ENCODE measurements at regions not wholly inside any gene's neighbourhood (a gene's known extent, or its start where the extent isn't known, plus 50 kb on each side); places are given as distances from the start of the nearest gene placed in this dataset.
A peak's percentile ranks its signal among the peaks of the same experiment; 100 is the strongest.

GRCh38 chr10:90041585-90041984 is 340.2 kb downstream of the KIF20B start:
- 0 out of 2 replicates have a peak, but pooled peaks cover 3% of the 10 kb centered on the region for H3K4me1 ChIP-seq (ENCODE audit: insufficient read depth, low read length)
- intact Hi-C loops (cut with micrococcal nuclease): no loop called here
- H3F3A ChIP-seq (ENCODE audit: low read length, unreplicated experiment): no peaks in the 10 kb centered on the region
- no peaks in the 10 kb centered on the region for H3K27me3 ChIP-seq (ENCODE audit: low read length)
- no peak overlapping the region for H3K4me3 ChIP-seq (ENCODE audit: low read length)
- no peaks in the 10 kb centered on the region for H3K9me3 ChIP-seq (ENCODE audit: low read length)
- H2AFZ ChIP-seq (ENCODE audit: low read length): no peak overlapping the region
- H3K9me2 ChIP-seq (replicated peaks; ENCODE audit: low read length): no peaks in the 10 kb centered on the region
- no peaks in the 10 kb centered on the region for H4K20me1 ChIP-seq (ENCODE audit: low read length)
- BruUV-seq (replicated peaks): no TSS peak
- no peak for TF ChIP-seq CTCF (conservative IDR thresholded peaks at IDR 0.05; ENCODE audit: low read depth, low read length)
- no peak for TF ChIP-seq EZH2 (IDR thresholded peaks at IDR 0.05; ENCODE audit: low read length, unreplicated experiment)
- no peak for TF ChIP-seq EZH2phosphoT487 (IDR thresholded peaks at IDR 0.05; ENCODE audit: borderline replicate concordance, low read length)
- no peak overlapping the region for H3K27ac ChIP-seq (ENCODE audit: low read length)
- H3K36me3 ChIP-seq (ENCODE audit: low read depth, low read length): no peaks in the 10 kb centered on the region
- no peak for ATAC-seq
- no peak overlapping the region for H3K4me2 ChIP-seq (ENCODE audit: low read length)
- ChIA-PET POLR2A (ENCODE audit: unreplicated experiment) (no interaction called here), CTCF (no interaction called here)
- no peaks in the 10 kb centered on the region for H3K79me2 ChIP-seq (ENCODE audit: low read length)
- DNase-seq: no peak
- H3K9ac ChIP-seq (ENCODE audit: low read length): no peak overlapping the region

- BruUV-seq (replicated peaks): no TSS peak
- Histone ChIP-seq H3K79me2 (ENCODE audit: low read length) (no peaks in the 10 kb centered on the region), H3F3A (ENCODE audit: low read length, unreplicated experiment) (no peaks in the 10 kb centered on the region), H3K9me3 (ENCODE audit: low read length) (no peaks in the 10 kb centered on the region), H4K20me1 (ENCODE audit: low read length) (no peaks in the 10 kb centered on the region), H3K4me2 (ENCODE audit: low read length) (no peak overlapping the region), H3K9ac (ENCODE audit: low read length) (no peak overlapping the region), H3K27ac (ENCODE audit: low read length) (no peak overlapping the region), H3K9me2 (replicated peaks; ENCODE audit: low read length) (no peaks in the 10 kb centered on the region), H2AFZ (ENCODE audit: low read length) (no peak overlapping the region), H3K4me3 (ENCODE audit: low read length) (no peak overlapping the region), H3K4me1 (ENCODE audit: insufficient read depth, low read length) (0 out of 2 replicates have a peak, but pooled peaks cover 8% of the 10 kb centered on the region), H3K27me3 (ENCODE audit: low read length) (no peaks in the 10 kb centered on the region), H3K36me3 (ENCODE audit: low read depth, low read length) (no peaks in the 10 kb centered on the region)
- intact Hi-C loops (cut with micrococcal nuclease): no loop called here
- DNase-seq: no peak
- ChIA-PET POLR2A (ENCODE audit: unreplicated experiment) (no interaction called here), CTCF (no interaction called here)
- no peak for TF ChIP-seq EZH2 (IDR thresholded peaks at IDR 0.05; ENCODE audit: low read length, unreplicated experiment)
- no peak for TF ChIP-seq EZH2phosphoT487 (IDR thresholded peaks at IDR 0.05; ENCODE audit: borderline replicate concordance, low read length)
- TF ChIP-seq CTCF (conservative IDR thresholded peaks at IDR 0.05; ENCODE audit: low read depth, low read length): no peak
- ATAC-seq: no peak
These were observed 340.7 kb downstream of the KIF20B start for GRCh38 chr10:90042075-90042474.

- ChIA-PET CTCF (no interaction called here), POLR2A (ENCODE audit: unreplicated experiment) (no interaction called here)
- Histone ChIP-seq H3K4me2 (ENCODE audit: low read length) (no peak overlapping the region), H3F3A (ENCODE audit: low read length, unreplicated experiment) (no peaks in the 10 kb centered on the region), H3K4me3 (ENCODE audit: low read length) (no peak overlapping the region), H3K27me3 (ENCODE audit: low read length) (no peaks in the 10 kb centered on the region), H3K9ac (ENCODE audit: low read length) (no peak overlapping the region), H4K20me1 (ENCODE audit: low read length) (no peaks in the 10 kb centered on the region), H3K4me1 (ENCODE audit: insufficient read depth, low read length) (peaks cover 17% of the 10 kb centered on the region), H2AFZ (ENCODE audit: low read length) (no peak overlapping the region), H3K27ac (ENCODE audit: low read length) (no peak overlapping the region), H3K9me3 (ENCODE audit: low read length) (no peaks in the 10 kb centered on the region), H3K79me2 (ENCODE audit: low read length) (no peaks in the 10 kb centered on the region), H3K36me3 (ENCODE audit: low read depth, low read length) (no peaks in the 10 kb centered on the region), H3K9me2 (replicated peaks; ENCODE audit: low read length) (no peaks in the 10 kb centered on the region)
- DNase-seq: peak; percentile 77
- intact Hi-C loops (cut with micrococcal nuclease): no loop called here
- no TSS peak for BruUV-seq (replicated peaks)
- ATAC-seq: peak; percentile 87
- no peak for TF ChIP-seq EZH2 (IDR thresholded peaks at IDR 0.05; ENCODE audit: low read length, unreplicated experiment)
- no peak for TF ChIP-seq EZH2phosphoT487 (IDR thresholded peaks at IDR 0.05; ENCODE audit: borderline replicate concordance, low read length)
- no peak for TF ChIP-seq CTCF (conservative IDR thresholded peaks at IDR 0.05; ENCODE audit: low read depth, low read length)
These were observed 345.9 kb downstream of the KIF20B start for GRCh38 chr10:90047243-90047729.
